GM12872 (cell line): ENCODE measurements at regions not wholly inside any gene's neighbourhood (a gene's known extent, or its start where the extent isn't known, plus 50 kb on each side); places are given as distances from the start of the nearest gene placed in this dataset.

ENCODE experiments used
- TF ChIP-seq, protein P1 (sequence below): IDR thresholded peaks from 3 replicates; pipeline ENCODE4 v1.5.1; 2011; ENCODE audit warnings: low read depth, mild to moderate bottlenecking, low read length, moderate library complexity; ENCODE audit not compliant: insufficient read depth

DNA sequence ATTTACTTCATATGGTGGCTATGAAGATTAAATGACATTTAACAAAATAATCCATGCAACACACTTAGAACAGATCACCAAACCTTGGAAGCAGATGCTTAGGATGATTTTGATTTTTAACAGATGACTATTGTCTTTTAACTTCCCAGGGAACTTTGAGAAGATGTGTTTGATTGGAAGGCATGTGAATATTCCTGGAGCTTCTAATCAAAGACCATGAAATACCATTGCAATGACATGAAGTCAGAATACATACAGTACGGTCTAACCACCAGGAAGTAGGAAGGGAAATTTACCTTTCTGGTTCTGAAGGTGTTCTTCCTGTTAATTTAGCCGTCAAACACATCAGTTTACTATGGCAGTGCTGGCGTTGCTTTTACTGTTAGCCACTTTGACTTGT is 414.9 kb downstream of the TMEM114 start:
- TF ChIP-seq, protein P1, sequence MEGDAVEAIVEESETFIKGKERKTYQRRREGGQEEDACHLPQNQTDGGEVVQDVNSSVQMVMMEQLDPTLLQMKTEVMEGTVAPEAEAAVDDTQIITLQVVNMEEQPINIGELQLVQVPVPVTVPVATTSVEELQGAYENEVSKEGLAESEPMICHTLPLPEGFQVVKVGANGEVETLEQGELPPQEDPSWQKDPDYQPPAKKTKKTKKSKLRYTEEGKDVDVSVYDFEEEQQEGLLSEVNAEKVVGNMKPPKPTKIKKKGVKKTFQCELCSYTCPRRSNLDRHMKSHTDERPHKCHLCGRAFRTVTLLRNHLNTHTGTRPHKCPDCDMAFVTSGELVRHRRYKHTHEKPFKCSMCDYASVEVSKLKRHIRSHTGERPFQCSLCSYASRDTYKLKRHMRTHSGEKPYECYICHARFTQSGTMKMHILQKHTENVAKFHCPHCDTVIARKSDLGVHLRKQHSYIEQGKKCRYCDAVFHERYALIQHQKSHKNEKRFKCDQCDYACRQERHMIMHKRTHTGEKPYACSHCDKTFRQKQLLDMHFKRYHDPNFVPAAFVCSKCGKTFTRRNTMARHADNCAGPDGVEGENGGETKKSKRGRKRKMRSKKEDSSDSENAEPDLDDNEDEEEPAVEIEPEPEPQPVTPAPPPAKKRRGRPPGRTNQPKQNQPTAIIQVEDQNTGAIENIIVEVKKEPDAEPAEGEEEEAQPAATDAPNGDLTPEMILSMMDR, result no peak

DNA sequence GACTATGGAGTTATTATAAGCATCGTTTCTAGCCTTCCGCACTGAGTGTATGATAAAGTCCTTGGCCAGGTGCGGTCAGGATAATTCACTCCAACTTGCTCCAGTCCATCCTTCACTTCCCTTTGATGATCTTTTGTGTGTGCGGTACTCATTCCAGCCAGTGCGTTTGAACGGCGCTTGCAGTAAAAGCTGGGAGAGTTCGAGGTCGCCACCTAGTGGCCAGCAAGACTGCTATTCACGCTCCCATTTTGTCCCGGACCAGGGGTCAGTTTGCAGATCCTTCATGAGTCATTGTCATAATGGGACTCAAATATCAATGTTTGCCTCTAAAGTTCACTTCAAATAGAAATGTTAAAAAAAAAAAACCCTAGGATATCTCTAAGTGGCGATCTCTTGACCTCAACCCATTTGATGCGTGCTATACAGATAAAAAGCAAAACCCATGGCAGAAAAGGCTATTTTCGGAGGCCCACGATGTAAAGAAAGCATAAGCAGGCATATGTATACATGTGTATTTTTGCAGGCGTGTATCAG is 417.1 kb downstream of the TMEM114 start:
- TF ChIP-seq, protein P1, result peak; percentile 80

DNA sequence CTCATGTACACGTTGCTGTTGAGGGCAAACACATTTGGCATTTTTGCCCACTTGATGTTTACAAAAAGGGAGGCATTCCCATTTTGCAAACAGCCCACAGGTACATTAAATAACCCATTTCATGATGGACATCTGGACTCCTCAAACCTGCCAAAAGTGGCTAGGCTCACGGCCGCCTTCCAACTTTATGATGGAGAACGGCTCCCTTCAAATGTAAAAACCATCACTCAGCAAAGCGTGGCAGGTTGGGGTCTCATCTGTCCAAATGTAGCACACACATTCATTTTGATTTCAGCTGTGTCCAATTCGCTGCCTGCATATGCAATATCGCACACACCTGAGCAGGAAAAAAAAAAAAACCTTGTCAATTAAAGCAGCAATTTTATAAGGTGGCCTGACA is 417.8 kb downstream of the TMEM114 start:
- TF ChIP-seq, protein P1, result no peak

DNA sequence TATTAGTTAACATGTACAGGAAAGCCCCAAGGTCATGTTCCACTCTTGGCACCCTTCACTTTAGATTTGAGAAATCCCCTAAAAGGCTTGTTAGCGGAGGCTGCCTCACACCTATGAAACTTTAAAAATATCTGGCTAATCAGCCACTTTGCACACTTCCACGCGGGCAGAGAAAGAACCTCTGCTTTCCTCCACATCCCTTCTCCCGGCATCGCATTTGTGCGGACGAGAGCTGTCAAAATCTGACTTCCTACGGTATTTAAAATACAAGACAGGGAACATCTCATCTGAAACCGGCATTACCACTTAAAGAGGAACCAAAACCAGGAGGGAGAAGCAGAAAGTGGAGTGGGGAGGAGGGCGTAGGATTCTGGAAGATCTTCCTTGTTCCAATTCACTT is 422.3 kb downstream of the TMEM114 start:
- TF ChIP-seq, protein P1, result no peak

DNA sequence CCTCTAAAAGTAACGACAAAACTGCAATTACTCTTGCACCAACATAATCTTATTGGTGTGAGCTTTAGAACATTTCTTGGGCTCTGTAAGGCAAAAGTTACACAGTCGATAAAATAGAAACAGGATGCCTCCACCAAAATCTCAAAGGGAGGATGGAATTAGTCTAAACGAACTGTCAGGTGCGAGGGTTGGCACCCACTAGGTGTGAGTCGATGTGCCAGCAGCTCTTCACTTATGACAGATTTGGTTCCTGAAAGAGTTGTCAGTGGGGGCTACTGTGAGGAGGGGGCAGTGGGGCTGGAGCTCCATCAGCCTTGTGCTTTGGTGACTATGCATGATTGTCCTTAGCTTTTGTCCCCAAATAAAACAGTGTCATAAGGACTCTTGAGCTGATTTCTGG is 422.9 kb downstream of the TMEM114 start:
- TF ChIP-seq, protein P1, result no peak

DNA sequence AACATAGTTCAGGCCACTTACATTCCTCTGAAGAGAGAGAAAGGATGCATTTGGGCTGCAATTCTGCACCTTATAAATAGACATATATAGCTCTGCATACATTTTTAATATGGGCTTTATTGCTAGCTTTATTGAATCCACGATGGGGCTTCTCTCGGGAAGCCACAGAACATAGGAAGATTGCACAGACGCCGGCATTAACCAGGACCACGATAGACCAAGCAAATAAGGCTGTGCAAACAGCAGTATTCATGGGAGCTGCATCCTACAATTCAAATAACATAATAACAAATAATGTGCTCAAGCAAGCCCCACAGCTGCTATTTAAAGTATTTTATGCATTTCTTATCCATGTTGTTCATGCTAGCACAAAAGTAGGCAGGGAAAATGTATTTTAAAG is 432.3 kb downstream of the TMEM114 start:
- TF ChIP-seq, protein P1, result no peak

DNA sequence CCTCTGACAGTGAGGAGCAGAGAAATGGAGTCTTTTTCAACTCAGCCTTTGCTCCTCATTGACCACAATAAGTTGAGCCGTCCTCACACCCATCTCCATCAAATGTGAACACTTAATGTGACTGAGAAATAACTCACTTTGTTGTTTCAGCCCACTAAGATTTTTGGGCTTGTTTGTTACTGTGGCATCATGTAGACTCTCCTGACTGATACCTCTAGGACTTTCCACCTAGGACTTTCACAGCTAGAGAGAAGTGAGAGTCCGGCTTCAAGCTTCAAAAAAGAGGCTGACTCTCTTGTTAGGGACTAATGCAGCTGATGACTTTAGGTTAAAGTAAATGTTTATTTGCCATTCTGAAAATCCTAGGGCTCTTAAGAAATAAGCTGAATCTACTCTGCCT is 435.0 kb downstream of the TMEM114 start:
- TF ChIP-seq, protein P1, result no peak
